SKM-1 (cell line): ENCODE measurements at regions not wholly inside any gene's neighbourhood (a gene's known extent, or its start where the extent isn't known, plus 50 kb on each side); places are given as distances from the start of the nearest gene placed in this dataset.
"Not testable (repeated sequence)": the region's sequence is repeated elsewhere in the genome, so short reads cannot be mapped to it uniquely, and the experiment has no call there.

Experiments used
- DNase-seq: peaks from one replicate; lab custom pipeline; 2025; ENCODE audit not compliant: unreplicated experiment; lab: John Stamatoyannopoulos, UW

- no peak for DNase-seq
Observed at GRCh38 chr3:151675858-151676615, 57.7 kb upstream of the AADACL2 start.

- DNase-seq = no peak
Observed at GRCh38 chr3:151673974-151674373, 59.8 kb upstream of the AADACL2 start.

GRCh38 chr3:151667762-151668161 lies 66.0 kb upstream of the AADACL2 start:
- not testable (repeated sequence) for DNase-seq

DNA sequence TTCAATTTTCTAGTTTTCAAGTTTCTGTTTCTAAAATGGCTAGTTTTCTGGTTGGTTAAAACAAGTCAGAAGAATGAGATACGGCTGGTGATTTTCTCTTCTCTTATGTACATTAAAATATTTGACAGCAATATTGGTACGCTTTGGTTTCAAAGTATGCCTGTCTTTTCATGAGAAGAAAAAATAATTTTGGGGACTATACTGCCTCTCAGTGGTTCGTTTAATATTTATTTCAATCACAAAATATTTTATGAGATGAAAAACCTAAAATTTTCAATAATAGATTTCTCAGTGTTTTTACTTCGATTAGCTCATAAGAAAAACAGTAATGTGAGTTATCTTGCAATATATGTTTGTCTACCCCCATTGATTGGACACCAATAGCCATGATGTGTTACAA lies 72.8 kb upstream of the AADACL2 start:
- no peak for DNase-seq

DNA sequence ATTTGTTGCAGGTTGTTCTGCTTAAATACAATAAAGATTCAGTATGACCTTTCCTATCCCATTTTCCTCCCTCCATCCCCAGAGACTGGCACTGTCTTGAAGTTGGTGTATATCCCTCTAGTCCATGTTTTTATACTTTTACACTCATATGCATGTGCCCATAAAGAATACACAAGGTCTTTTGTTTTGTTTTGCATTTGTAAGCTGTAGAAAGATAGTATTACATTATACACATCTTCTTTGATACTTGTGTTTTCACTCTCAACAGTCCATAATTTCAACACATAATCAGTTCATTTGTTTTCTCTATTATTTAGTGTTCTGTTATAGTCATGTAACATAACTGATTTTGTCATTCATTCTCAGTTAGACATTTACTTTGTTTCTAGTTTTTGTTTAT lies 88.7 kb upstream of the AADACL2 start:
- no peak for DNase-seq

- no peak for DNase-seq
Observed at GRCh38 chr3:151644020-151644620, 89.6 kb upstream of the AADACL2 start.

DNA sequence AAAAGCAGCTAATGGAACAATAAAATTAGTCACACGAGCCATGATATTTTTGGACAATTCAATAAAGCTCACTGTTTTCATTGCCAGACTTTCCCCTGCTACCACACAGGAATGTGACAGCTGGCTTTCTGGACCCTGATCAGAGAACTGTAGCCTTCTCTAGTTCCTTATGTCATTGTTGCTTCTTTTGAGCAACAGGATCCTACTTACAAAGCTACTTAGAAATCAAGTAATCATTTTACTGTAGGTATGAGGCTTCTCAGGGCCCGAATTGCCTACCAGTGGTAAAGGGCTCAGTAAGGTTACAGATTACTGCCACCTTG lies 94.3 kb upstream of the AADACL2 start:
- DNase-seq = no peak

DNA sequence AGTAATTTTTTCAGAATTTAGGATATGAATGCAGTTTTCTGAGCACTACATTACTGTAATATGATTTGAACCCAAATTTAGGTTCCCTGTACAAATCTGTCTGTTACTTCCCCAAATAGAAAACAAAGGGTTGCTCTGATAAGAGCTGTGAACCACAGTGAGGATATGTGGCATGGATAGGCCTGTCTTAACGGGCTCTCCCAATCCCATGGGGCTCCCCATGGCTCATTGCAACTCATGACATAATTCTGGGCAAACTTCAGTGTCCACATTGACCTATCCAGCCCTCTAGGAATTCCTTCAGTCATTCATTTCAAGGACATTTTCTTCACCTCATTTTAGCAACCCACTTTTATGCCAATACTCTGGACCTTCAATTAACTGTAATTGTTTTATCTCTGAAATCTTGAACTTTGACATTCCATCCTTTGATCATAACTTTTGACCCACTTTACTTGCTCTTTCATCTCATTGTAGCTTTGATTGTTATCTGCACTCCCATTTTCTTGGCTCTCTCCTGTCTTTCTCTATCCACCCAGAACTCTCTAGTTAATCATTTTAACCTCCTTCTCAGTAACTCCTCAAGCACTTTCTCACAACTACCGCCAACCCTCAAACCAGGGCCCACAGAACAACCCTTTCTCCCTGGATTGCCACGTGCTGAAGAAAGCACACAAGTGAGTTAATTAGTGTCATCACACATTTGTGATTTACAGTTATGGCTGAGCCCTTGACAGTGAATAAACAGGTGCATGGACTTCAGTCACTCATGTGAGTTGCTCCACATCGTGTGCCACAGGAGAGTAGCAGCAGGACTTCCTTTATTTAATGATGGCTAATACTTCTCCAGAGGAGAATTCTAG lies 94.9 kb upstream of the AADACL2 start:
- DNase-seq = no peak

DNA sequence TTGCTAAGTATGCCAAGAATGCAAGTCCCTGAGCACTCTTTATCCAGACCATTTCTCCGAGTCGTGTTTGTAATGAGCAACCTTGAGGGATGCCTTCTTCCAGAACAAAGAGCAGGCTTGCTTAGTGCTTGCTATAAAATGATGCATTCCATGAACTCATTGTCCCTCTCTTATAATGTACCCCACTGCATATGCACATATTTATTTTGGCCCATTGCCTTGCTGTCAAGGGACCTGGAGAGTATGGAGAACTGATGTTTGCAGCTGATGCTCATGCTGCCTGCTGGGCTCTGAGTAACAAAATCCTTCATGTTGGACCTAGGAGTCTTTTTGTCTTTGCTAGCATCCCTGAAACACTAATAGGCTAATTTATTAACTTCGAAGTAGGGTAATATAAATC lies 97.8 kb upstream of the AADACL2 start:
- DNase-seq = no peak

DNA sequence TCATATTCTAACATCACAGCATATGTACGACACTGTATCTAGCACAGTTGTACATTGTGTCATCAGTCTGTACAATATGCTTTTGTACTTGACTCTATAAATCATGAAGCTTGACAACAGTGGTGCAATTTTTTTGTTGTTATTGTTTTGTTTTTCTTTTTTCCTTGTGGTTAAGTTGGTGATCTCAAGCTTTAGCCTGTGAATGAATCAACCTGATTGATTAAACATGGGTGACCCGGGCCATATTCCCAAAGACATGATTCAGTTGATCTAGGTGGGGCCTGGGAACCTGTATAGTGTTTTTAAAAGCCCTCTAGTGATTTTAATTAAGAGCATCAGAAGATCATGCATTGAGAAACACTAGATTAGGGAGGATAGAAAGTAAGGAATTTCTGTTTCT lies 101.8 kb upstream of the AADACL2 start:
- DNase-seq = no peak

GRCh38 chr3:151630938-151631441 lies 102.7 kb upstream of the AADACL2 start:
- no peak for DNase-seq

DNA sequence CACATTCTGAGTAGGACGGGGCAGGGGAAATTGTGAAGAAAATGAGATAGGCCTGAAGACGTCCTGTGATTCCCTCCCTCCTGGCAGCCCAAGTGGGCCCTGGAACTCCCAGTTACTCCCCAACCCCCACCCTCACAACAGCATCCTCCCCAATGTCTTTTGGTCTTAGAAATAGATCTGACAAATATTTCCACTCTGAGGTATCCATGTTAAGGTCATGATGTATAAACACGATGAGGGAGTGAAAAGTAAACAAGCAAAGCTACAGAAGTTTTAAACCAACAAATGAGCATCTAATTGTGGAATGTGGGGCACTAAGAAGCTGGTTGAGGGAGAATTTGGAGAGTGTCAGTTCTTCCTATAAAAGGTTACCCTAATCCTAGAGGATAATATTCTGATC lies 103.7 kb upstream of the AADACL2 start:
- no peak for DNase-seq

DNA sequence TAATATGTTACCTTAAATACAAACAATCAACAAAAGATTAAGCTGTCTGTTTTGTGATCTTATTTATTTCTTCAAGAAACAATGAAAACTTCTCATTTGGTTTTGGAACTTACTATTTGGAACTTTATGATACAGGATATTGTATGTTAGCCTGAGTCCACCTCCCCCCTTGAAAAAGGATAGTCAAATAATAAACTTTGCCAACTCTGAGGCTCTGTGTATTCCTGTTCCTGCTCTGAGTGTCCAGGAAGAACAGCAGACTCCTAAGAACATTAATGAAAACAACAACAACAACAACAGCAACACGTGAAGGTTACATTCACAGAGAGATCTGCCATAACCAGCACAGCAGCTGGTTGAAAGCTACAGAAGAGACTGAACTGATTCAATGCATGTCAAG lies 108.1 kb upstream of the AADACL2 start:
- no peak for DNase-seq

GRCh38 chr3:151625086-151625485 lies 108.6 kb upstream of the AADACL2 start:
- DNase-seq = no peak

- DNase-seq = no peak
Observed at GRCh38 chr3:151620071-151620470, 113.7 kb upstream of the AADACL2 start.

DNA sequence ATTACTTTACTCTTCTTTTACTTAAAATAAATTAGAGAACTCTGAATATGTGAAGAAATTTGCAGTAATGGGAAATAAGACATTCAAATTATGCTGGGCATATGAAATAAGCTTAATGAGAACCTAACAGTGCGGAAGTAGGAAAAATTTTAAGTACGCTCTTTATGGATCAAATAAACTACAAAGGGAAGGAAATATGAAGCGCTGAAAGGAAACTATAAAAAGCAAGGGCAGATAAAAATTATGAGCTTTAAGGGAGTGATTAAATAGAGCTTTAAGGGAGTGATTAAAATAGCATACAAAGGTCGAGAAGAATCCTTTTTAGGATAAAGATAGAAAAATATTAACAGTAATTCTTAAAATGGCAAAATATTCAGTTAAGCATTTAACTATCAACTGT lies 118.3 kb upstream of the AADACL2 start:
- no peak for DNase-seq

DNA sequence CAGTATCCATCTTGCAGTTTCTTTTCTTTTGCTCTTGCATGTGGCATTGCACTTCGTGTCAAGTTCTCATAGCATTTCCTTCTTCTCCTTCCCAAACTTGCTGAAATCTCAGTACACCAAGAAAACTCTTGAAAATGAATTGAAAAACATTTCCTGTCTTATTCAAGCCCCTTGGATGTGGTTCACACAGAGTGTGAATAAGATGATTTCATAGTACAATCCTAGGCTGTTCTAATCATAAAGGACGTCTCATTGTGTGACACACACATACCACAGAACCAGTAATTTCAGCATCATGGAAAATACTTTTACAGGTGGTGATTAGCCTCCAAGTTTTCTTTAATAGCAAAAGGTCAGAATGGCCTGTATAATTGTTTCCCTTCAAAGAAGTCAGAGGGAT lies 121.6 kb upstream of the AADACL2 start:
- DNase-seq = no peak

- no peak for DNase-seq
Observed at GRCh38 chr3:151611419-151611818, 122.3 kb upstream of the AADACL2 start.

DNA sequence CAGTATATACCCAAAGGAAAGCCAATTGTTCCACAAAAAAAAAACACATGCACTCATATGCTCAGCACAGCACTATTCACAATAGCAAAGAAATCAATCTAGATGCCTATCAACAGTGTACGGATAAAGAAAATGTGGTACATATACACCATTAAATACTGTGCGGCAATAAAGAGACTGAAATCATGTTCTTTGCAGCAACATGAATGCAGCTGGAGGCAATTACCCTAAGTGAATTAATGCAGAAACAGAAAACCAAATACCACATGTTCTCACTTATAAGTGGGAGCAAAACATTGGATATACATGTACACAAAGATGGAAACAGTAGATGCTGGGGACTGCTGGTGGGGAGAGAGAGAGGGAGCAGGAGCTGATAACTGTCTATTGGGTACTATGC lies 124.2 kb upstream of the AADACL2 start:
- DNase-seq = no peak

DNA sequence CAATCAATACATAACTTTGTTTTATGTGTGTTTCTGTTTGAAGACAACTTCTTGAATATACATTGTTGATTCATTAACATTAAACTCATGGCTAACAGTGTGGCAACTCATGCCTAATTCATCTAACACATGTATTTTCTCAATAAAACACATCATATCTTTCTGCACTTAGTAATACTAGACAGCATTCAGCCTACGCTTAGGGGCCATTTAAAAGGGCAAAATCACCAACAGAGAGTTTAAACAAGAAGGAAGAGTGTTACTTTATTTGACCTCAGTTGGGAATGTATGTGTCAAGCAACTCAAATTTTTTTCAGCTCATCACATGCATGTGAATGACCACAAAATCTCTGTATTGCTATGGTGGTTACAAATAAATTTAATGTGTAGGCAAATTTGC lies 128.8 kb upstream of the AADACL2 start:
- DNase-seq = no peak

DNA sequence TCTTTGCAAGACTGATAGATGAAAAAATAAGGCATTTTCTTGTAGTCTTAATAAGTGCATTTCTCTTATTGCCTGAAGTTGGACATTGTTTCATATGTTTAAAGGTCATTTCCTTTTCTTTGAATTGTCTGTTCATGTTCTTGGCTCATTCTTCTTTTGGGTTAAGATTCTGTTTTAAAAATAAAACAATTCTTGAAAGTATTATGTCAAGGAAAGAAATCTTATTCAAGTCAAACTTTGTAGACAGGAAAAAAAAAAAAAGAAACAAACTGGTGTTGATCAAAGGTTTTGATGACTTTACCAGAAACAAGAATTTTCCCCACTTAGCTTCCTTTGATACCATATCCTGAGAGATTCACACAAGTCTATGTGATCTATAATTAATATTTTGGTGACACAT lies 132.9 kb upstream of the AADACL2 start:
- DNase-seq = no peak

DNA sequence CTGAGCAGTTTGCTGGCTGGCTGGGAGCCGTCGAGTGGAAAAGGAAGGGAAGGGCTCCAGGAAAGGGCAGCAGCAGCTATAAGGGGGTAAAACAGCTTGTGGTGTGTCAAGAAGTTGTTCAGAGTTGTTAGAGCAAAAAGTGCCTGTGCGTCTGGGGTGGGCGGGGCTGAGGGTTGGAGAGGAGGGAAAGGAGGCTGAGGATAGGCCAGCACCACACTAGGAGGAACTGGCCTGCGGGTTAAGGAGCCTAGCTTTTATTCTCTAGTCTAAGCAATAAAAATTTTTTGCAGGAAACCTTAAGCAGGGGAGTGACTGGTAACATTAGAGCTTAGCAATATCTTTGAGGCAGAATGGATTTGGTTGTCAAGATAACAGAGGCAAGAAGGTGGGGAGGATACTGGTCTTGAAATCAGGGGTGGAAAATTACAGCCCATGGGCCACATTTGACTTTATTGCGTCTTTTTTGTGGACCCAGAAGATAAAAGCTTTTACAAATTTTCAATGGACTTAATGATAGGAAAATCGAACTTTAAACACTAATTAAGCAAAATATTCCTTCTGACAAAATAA lies 134.5 kb upstream of the AADACL2 start:
- DNase-seq = no peak
